ENCODE measurements at regions not wholly inside any gene's neighbourhood (a gene's known extent, or its start where the extent isn't known, plus 50 kb on each side); places are given as distances from the start of the nearest gene placed in this dataset.
"Not testable (repeated sequence)": the region's sequence is repeated elsewhere in the genome, so short reads cannot be mapped to it uniquely, and the experiment has no call there.

DNA sequence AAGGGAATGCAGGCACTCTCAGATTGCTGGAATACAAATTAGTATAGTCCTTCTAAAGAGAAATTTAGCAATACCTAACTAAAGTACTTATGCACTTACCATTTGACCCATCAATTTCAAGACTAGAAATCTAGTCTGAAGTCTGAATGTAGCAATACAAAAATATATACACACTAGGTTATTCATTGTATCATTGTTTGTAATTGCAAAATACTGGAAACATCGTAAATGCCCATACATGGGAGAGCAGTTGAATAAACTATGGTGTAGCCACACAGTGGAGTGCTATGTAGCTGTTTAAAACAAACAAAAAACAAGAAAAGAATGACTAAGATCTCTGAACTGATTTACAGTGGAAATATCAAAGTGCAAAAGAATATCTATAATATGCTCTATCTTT is 346.4 kb downstream of the ZNF674 start (continued):
- TF ChIP-seq NR3C1 (IDR thresholded peaks at IDR 0.05) (no peak), ZFP36 (IDR thresholded peaks at IDR 0.05; ENCODE audit: borderline replicate concordance, partially characterized antibody) (no peak), ZNF302 (CRISPR knock-in tag; IDR thresholded peaks at IDR 0.05) (no peak), JUN (IDR thresholded peaks at IDR 0.05) (no peak), POLR2A (IDR thresholded peaks at IDR 0.05; ENCODE audit: low read length) (no peak), TFCP2L1 (CRISPR knock-in tag; IDR thresholded peaks at IDR 0.05) (no peak), ESRRA (IDR thresholded peaks at IDR 0.05; ENCODE audit: borderline replicate concordance, low read length) (no peak), SREBF2 (IDR thresholded peaks at IDR 0.05) (no peak), RCOR1 (IDR thresholded peaks at IDR 0.05; ENCODE audit: low read depth, low read length) (no peak), HOXA7 (CRISPR knock-in tag; IDR thresholded peaks at IDR 0.05) (no peak)
- TF ChIP-seq, protein P1, sequence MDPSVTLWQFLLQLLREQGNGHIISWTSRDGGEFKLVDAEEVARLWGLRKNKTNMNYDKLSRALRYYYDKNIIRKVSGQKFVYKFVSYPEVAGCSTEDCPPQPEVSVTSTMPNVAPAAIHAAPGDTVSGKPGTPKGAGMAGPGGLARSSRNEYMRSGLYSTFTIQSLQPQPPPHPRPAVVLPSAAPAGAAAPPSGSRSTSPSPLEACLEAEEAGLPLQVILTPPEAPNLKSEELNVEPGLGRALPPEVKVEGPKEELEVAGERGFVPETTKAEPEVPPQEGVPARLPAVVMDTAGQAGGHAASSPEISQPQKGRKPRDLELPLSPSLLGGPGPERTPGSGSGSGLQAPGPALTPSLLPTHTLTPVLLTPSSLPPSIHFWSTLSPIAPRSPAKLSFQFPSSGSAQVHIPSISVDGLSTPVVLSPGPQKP (IDR thresholded peaks at IDR 0.05; ENCODE audit: low read depth, low read length) = no peak
- TF ChIP-seq, protein P2, sequence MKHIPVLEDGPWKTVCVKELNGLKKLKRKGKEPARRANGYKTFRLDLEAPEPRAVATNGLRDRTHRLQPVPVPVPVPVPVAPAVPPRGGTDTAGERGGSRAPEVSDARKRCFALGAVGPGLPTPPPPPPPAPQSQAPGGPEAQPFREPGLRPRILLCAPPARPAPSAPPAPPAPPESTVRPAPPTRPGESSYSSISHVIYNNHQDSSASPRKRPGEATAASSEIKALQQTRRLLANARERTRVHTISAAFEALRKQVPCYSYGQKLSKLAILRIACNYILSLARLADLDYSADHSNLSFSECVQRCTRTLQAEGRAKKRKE (CRISPR knock-in tag; IDR thresholded peaks at IDR 0.05; ENCODE audit: low read depth) = no peak

DNA sequence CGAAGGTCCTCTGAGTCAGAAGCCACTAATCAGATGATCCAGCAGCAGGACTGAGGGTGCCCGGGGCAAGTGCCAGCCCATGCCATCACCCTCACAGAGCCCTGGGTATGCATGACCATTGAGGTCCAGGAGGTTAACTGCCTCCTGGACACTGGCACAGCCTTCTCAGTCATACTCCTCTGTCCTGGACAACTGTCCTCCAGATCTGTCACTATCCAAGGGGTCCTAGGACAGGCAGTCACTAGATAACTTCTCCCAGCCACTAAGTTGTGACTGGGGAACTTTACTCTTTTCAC is 358.5 kb downstream of the ZNF674 start:
- CTCF ChIA-PET, POLR2A ChIA-PET: not testable (repeated sequence)

DNA sequence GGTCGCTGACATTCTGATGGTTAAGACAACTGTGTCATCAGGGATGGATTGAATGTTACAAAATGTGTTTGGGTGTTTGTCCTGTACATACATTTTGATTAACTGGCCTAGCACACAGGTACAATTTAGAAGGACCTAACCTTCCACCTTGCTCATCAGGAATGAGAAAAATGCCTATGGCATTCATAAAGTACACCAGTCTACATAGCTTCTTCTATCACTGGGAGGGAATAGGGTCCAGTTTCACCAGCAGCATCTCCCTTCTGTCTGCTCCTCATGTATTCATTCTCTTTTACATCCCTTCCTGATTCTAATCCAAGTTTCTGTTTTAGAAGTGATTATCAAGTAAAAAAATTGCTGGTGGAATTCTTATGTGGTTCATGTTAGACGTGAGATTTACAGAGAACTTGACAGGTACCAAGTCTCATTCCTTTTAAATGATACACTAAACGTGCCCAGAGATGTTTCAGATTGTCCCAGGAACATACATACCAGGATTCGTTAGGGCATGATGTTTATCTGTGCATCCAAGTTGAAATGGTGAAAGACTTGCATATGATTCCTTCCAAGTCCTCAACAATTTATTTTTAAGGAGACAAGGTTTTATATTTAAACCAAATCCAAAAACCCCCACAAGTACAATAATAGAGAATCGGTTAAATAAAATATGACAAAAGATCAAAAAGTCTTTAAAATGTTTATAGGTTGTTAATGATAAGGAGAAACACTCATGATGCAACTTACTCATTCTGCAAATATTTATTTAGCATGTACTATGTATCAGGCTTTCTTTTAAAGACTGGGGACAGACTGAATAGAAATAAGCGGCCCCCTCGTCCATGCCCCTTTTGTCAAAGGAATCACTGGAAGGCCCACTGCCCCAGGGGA is 359.1 kb downstream of the ZNF674 start:
- DNase-seq (ENCODE audit: low read depth in 1 of 2, low spot score in 1 of 2) (no peak), ATAC-seq (no peak; a peak in 1 of 6 replicates), FAIRE-seq (peak; percentile 90)
- Histone ChIP-seq H3K4me3 (no peak overlapping the region), H3K4me2 (peak overlapping the region; percentile 51), H3K9me3 (no peaks in the 10 kb centered on the region), H3K27ac (peak overlapping the region; percentile 51 to 71), H3K4me1 (peaks cover 27% of the 10 kb centered on the region)
- POLR2A ChIA-PET = no interaction called here
- CTCF ChIA-PET = no interaction called here
- WGBS (ENCODE audit: missing lambda C conversion rate) = 20% methylated on average over 7 of the region's 7 CpGs
- TF ChIP-seq POLR2A (IDR thresholded peaks at IDR 0.05; ENCODE audit: low read length) (no peak), NR3C1 (IDR thresholded peaks at IDR 0.05) (no peak), KDM5A (IDR thresholded peaks at IDR 0.05) (no peak), RAD21 (conservative IDR thresholded peaks at IDR 0.05 in 1 of 2, IDR thresholded peaks at IDR 0.05 in 1 of 2) (no peak), JUNB (IDR thresholded peaks at IDR 0.05) (no peak), BHLHE40 (IDR thresholded peaks at IDR 0.05; ENCODE audit: low read depth, low read length) (no peak), EP300 (IDR thresholded peaks at IDR 0.05) (no peak), JUN (IDR thresholded peaks at IDR 0.05) (no peak), HDAC2 (IDR thresholded peaks at IDR 0.05) (no peak), HOXA7 (CRISPR knock-in tag; IDR thresholded peaks at IDR 0.05) (no peak), ESRRA (IDR thresholded peaks at IDR 0.05; ENCODE audit: borderline replicate concordance, low read length) (no peak), MAFK (IDR thresholded peaks at IDR 0.05; ENCODE audit: partially characterized antibody) (no peak), SMC3 (IDR thresholded peaks at IDR 0.05) (no peak)
- TF ChIP-seq, protein P3, sequence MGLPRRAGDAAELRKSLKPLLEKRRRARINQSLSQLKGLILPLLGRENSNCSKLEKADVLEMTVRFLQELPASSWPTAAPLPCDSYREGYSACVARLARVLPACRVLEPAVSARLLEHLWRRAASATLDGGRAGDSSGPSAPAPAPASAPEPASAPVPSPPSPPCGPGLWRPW (IDR thresholded peaks at IDR 0.05) = no peak

More for the DNA sequence above, 358.5 kb downstream of the ZNF674 start:
- Histone ChIP-seq H3K4me1 (peaks cover 27% of the 10 kb centered on the region), H3K4me2 (peak overlapping the region; percentile 51), H3K27ac (peak overlapping the region; percentile 51 to 71)
- not testable (repeated sequence) for DNase-seq (ENCODE audit: low read depth in 1 of 2, low spot score in 1 of 2); H3K9me3 ChIP-seq; H3K4me3 ChIP-seq; ATAC-seq; FAIRE-seq
- WGBS (ENCODE audit: missing lambda C conversion rate) = 20% methylated on average over 1 of the region's 2 CpGs
